Neural crest cell (in vitro differentiated cells): ENCODE measurements at regions not wholly inside any gene's neighbourhood (a gene's known extent, or its start where the extent isn't known, plus 50 kb on each side); places are given as distances from the start of the nearest gene placed in this dataset.

Source experiments
- DNase-seq: peaks from one replicate; pipeline ENCODE4 v3.0.0; 2021; ENCODE audit warnings: low read depth, mixed read lengths, low spot score
- H3K27ac Mint-ChIP-seq: one replicate; pipeline ENCODE4 v1.8.0; 2021; ENCODE audit warnings: mild to moderate bottlenecking, mixed read lengths; ENCODE audit not compliant: unreplicated experiment
- H3K27me3 Mint-ChIP-seq: 2 replicates; pipeline ENCODE4 v1.8.0; 2021; ENCODE audit warnings: low read depth, mild to moderate bottlenecking, mixed read lengths
- H3K36me3 Mint-ChIP-seq: 2 replicates; pipeline ENCODE4 v1.8.0; 2021; ENCODE audit warnings: low read depth, mild to moderate bottlenecking, mixed read lengths
- H3K4me1 Mint-ChIP-seq: 2 replicates; pipeline ENCODE4 v1.8.0; 2021; ENCODE audit warnings: mixed read lengths
- H3K4me3 Mint-ChIP-seq: one replicate; pipeline ENCODE4 v1.8.0; 2021; ENCODE audit warnings: mild to moderate bottlenecking, mixed read lengths
- H3K9me3 Mint-ChIP-seq: 2 replicates; pipeline ENCODE4 v1.8.0; 2021; ENCODE audit warnings: mixed read lengths
- CTCF ChIP-seq: fragments of 200-600 bp; sonication (generic); conservative IDR thresholded peaks from 2 replicates; pipeline ENCODE4 v1.5.0; 2021; ENCODE audit warnings: antibody characterized with exemption, mild to moderate bottlenecking

DNA sequence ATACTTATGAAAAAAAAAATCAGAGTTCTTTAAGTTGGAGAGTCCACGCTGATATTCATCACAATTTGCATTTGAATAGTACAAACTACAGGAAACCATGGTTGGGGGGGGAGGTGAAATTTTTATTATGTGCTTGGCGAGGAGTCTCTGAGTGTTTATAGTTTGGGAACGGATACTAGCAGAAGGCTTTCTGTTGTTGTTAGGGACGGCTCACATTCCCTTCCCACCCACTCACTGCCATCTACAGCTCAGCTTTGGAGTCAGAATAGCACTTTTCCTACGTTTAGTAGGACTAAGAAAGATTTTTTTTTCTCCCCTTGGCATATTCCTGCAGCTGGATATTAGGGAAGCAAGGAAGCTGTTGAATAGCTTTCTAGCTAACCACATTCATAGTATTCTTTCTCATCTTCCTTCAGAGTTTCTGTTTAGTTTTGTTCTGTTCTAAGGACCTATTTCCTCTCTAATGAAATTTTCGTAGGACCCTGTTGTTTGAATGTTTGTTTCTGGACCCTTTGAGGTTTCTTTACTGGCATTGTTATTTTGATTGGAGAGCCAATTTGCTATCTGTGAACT lies 235.1 kb upstream of the ZNF217 start:
- DNase-seq: no peak
- Mint-ChIP-seq H3K36me3 (no peaks in the 10 kb centered on the region), H3K9me3 (no peaks in the 10 kb centered on the region), H3K4me3 (peak overlapping the region; percentile 14), H3K4me1 (peaks cover 51% of the 10 kb centered on the region), H3K27me3 (no peaks in the 10 kb centered on the region), H3K27ac (peak overlapping the region; percentile 95)
- TF ChIP-seq CTCF: no peak

- peak overlapping the region; percentile 1 for H3K27ac Mint-ChIP-seq
- H3K36me3 Mint-ChIP-seq: no peaks in the 10 kb centered on the region
- DNase-seq: no peak
- H3K4me1 Mint-ChIP-seq: peaks cover 51% of the 10 kb centered on the region
- H3K27me3 Mint-ChIP-seq: no peaks in the 10 kb centered on the region
- H3K4me3 Mint-ChIP-seq: peak overlapping the region; percentile 14
- no peak for TF ChIP-seq CTCF
- H3K9me3 Mint-ChIP-seq: peaks cover 2% of the 10 kb centered on the region
Observed at GRCh38 chr20:53828088-53828681, 234.5 kb upstream of the ZNF217 start.

DNA sequence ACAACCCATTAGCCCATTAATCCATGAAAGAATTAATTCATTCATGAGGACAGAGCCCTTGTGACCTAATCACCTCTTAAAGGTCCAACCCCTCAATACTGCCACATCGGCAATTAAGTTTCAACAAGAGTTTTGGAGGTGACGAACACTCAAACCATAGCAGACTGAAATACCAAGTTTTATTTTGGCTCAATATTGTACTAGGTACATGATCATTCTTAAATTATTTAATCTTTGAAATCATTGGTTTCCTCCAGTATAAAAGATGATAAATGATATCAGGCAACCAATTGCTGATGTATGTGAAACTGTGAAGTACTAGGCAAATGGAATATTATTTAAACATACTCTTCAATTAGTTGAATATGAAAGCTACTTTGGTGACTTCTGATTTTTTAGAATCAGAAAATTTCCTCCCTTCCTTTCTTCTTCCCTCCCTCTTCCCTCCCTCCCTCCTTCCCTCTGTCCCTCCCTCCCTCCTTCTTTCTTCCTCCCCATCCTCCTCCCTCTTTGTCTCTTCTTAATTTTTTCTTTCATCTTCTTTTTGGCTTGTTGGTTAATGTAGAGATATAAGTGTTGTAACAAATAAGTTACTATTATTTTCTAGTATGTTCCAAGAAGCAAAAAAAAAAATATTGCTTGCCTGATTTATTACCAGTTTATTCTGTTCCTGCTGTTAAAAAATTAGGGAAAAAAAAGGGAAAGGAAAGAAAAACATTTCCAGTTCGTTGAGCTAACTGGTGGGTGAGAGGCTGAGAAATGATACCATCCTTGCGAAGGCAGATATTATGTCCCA lies 233.9 kb upstream of the ZNF217 start:
- Mint-ChIP-seq H3K27ac (no peak overlapping the region), H3K36me3 (no peaks in the 10 kb centered on the region), H3K9me3 (peaks cover 3% of the 10 kb centered on the region), H3K4me3 (peak overlapping the region; percentile 71), H3K4me1 (peaks cover 51% of the 10 kb centered on the region), H3K27me3 (no peaks in the 10 kb centered on the region)
- no peak for TF ChIP-seq CTCF
- DNase-seq: no peak

GRCh38 chr20:53826597-53827291 lies 233.1 kb upstream of the ZNF217 start:
- Mint-ChIP-seq H3K36me3 (no peaks in the 10 kb centered on the region), H3K27me3 (no peaks in the 10 kb centered on the region), H3K9me3 (peaks cover 3% of the 10 kb centered on the region), H3K4me1 (peaks cover 51% of the 10 kb centered on the region), H3K4me3 (peak overlapping the region; percentile 71), H3K27ac (no peak overlapping the region)
- TF ChIP-seq CTCF: no peak
- no peak for DNase-seq

DNA sequence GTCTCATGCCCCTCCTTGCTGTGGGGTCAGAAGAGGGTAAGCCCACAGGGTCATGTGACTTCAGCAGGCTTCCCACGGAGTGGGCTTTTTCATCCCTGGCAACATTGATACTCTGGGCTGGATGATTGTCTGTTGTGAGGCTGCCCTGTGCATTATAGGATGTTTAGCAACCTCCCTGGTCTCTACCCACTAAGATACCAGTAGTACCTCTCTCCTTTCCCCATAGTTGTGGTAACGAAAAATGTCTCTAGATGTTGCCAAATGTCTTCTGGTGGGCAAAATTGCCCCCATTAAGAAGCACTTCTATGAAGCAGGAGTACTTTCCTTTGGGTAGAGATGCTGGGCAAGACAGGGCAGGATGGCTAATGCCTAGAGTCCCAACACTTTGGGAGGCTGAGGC lies 232.5 kb upstream of the ZNF217 start:
- no peaks in the 10 kb centered on the region for H3K27me3 Mint-ChIP-seq
- TF ChIP-seq CTCF: no peak

More for the DNA sequence above, 232.5 kb upstream of the ZNF217 start:
- peaks cover 51% of the 10 kb centered on the region for H3K4me1 Mint-ChIP-seq
- DNase-seq: no peak
- H3K4me3 Mint-ChIP-seq: no peak overlapping the region
- H3K36me3 Mint-ChIP-seq: no peaks in the 10 kb centered on the region
- no peak overlapping the region for H3K27ac Mint-ChIP-seq
- peaks cover 3% of the 10 kb centered on the region for H3K9me3 Mint-ChIP-seq
